ENCODE measurements at regions not wholly inside any gene's neighbourhood (a gene's known extent, or its start where the extent isn't known, plus 50 kb on each side); places are given as distances from the start of the nearest gene placed in this dataset.

- TF ChIP-seq, protein P1, sequence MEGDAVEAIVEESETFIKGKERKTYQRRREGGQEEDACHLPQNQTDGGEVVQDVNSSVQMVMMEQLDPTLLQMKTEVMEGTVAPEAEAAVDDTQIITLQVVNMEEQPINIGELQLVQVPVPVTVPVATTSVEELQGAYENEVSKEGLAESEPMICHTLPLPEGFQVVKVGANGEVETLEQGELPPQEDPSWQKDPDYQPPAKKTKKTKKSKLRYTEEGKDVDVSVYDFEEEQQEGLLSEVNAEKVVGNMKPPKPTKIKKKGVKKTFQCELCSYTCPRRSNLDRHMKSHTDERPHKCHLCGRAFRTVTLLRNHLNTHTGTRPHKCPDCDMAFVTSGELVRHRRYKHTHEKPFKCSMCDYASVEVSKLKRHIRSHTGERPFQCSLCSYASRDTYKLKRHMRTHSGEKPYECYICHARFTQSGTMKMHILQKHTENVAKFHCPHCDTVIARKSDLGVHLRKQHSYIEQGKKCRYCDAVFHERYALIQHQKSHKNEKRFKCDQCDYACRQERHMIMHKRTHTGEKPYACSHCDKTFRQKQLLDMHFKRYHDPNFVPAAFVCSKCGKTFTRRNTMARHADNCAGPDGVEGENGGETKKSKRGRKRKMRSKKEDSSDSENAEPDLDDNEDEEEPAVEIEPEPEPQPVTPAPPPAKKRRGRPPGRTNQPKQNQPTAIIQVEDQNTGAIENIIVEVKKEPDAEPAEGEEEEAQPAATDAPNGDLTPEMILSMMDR (IDR thresholded peaks at IDR 0.05; ENCODE audit: low read length), result no peak
- no peak for TF ChIP-seq EZH2 (IDR thresholded peaks at IDR 0.05; ENCODE audit: borderline replicate concordance, low read length)
Measured at GRCh38 chr18:22525883-22526282, 108.2 kb upstream of the CTAGE1 start.
